ENCODE measurements at regions not wholly inside any gene's neighbourhood (a gene's known extent, or its start where the extent isn't known, plus 50 kb on each side); places are given as distances from the start of the nearest gene placed in this dataset.
"Not testable (repeated sequence)": the region's sequence is repeated elsewhere in the genome, so short reads cannot be mapped to it uniquely, and the experiment has no call there.

GRCh38 chr2:88802026-88802425 is 110.6 kb downstream of the RPIA start:
- H3K4me3 ChIP-seq (ENCODE audit: low read length), result not testable (repeated sequence)

- TF ChIP-seq ZNF274 (IDR thresholded peaks at IDR 0.05; ENCODE audit: low read depth, low read length), result no peak
- no peak overlapping the region for H3K4me3 ChIP-seq (ENCODE audit: low read length)
These were observed 115.9 kb downstream of the RPIA start for GRCh38 chr2:88807237-88807962.

- no peak for TF ChIP-seq ZNF274 (IDR thresholded peaks at IDR 0.05; ENCODE audit: low read depth, low read length)
- no peak overlapping the region for H3K4me3 ChIP-seq (ENCODE audit: low read length)
These were observed 116.6 kb downstream of the RPIA start for GRCh38 chr2:88808083-88808482.

GRCh38 chr2:88808652-88809051 is 117.2 kb downstream of the RPIA start:
- no peak for TF ChIP-seq ZNF274 (IDR thresholded peaks at IDR 0.05; ENCODE audit: low read depth, low read length)
- no peak overlapping the region for H3K4me3 ChIP-seq (ENCODE audit: low read length)

GRCh38 chr2:88809216-88809615 is 117.7 kb downstream of the RPIA start:
- TF ChIP-seq ZNF274 (IDR thresholded peaks at IDR 0.05; ENCODE audit: low read depth, low read length), result no peak
- H3K4me3 ChIP-seq (ENCODE audit: low read length), result no peak overlapping the region

GRCh38 chr2:88810017-88810416 is 118.5 kb downstream of the RPIA start:
- H3K4me3 ChIP-seq (ENCODE audit: low read length), result no peak overlapping the region
- no peak for TF ChIP-seq ZNF274 (IDR thresholded peaks at IDR 0.05; ENCODE audit: low read depth, low read length)

- TF ChIP-seq ZNF274 (IDR thresholded peaks at IDR 0.05; ENCODE audit: low read depth, low read length), result no peak
- H3K4me3 ChIP-seq (ENCODE audit: low read length), result no peak overlapping the region
These were observed 119.0 kb downstream of the RPIA start for GRCh38 chr2:88810488-88810887.

- no peak for TF ChIP-seq ZNF274 (IDR thresholded peaks at IDR 0.05; ENCODE audit: low read depth, low read length)
- H3K4me3 ChIP-seq (ENCODE audit: low read length), result no peak overlapping the region
These were observed 119.8 kb downstream of the RPIA start for GRCh38 chr2:88811233-88811632.

GRCh38 chr2:88811681-88812080 is 120.2 kb downstream of the RPIA start:
- TF ChIP-seq ZNF274 (IDR thresholded peaks at IDR 0.05; ENCODE audit: low read depth, low read length), result no peak
- H3K4me3 ChIP-seq (ENCODE audit: low read length), result no peak overlapping the region

- TF ChIP-seq ZNF274 (IDR thresholded peaks at IDR 0.05; ENCODE audit: low read depth, low read length), result no peak
- no peak overlapping the region for H3K4me3 ChIP-seq (ENCODE audit: low read length)
These were observed 122.1 kb downstream of the RPIA start for GRCh38 chr2:88813612-88814011.

- TF ChIP-seq ZNF274 (IDR thresholded peaks at IDR 0.05; ENCODE audit: low read depth, low read length), result no peak
- no peak overlapping the region for H3K4me3 ChIP-seq (ENCODE audit: low read length)
These were observed 123.8 kb downstream of the RPIA start for GRCh38 chr2:88815282-88815681.

- no peak for TF ChIP-seq ZNF274 (IDR thresholded peaks at IDR 0.05; ENCODE audit: low read depth, low read length)
- no peak overlapping the region for H3K4me3 ChIP-seq (ENCODE audit: low read length)
These were observed 124.2 kb downstream of the RPIA start for GRCh38 chr2:88815697-88816096.

GRCh38 chr2:88818381-88818780 is 126.9 kb downstream of the RPIA start:
- no peak overlapping the region for H3K4me3 ChIP-seq (ENCODE audit: low read length)
- no peak for TF ChIP-seq ZNF274 (IDR thresholded peaks at IDR 0.05; ENCODE audit: low read depth, low read length)

- H3K4me3 ChIP-seq (ENCODE audit: low read length), result no peak overlapping the region
- TF ChIP-seq ZNF274 (IDR thresholded peaks at IDR 0.05; ENCODE audit: low read depth, low read length), result no peak
These were observed 133.5 kb downstream of the RPIA start for GRCh38 chr2:88824951-88825350.

GRCh38 chr2:88826399-88826798 is 134.9 kb downstream of the RPIA start:
- TF ChIP-seq ZNF274 (IDR thresholded peaks at IDR 0.05; ENCODE audit: low read depth, low read length), result no peak
- no peak overlapping the region for H3K4me3 ChIP-seq (ENCODE audit: low read length)

GRCh38 chr2:88827821-88828220 is 136.3 kb downstream of the RPIA start:
- TF ChIP-seq ZNF274 (IDR thresholded peaks at IDR 0.05; ENCODE audit: low read depth, low read length), result no peak

More at GRCh38 chr2:88827821-88828220, 136.3 kb downstream of the RPIA start:
- H3K4me3 ChIP-seq (ENCODE audit: low read length), result no peak overlapping the region
